Calu3 (cell line): ENCODE measurements at regions not wholly inside any gene's neighbourhood (a gene's known extent, or its start where the extent isn't known, plus 50 kb on each side); places are given as distances from the start of the nearest gene placed in this dataset.
"Not testable (repeated sequence)": the region's sequence is repeated elsewhere in the genome, so short reads cannot be mapped to it uniquely, and the experiment has no call there.

ENCODE experiments used
- BruUV-seq: library from RNA; stranded (reverse); fragments of 400-500 nt; replicated peaks from 2 replicates; lab custom pipeline; 2021; lab: Mats Ljungman, UMichigan
- CTCF ChIA-PET: fragments of 300-600 bp; sonication (Branson Sonifier 250); formaldehyde crosslinking; loops from one replicate; lab custom pipeline; 2022; ENCODE audit warnings: antibody characterized with exemption; lab: Charles Lee
- DNase-seq: peaks from one replicate; pipeline ENCODE4 v3.0.0; 2022
- H3K27ac Mint-ChIP-seq: one replicate; pipeline ENCODE4 v1.8.0; 2022; ENCODE audit warnings: mixed read lengths; ENCODE audit not compliant: unreplicated experiment
- H3K27me3 Mint-ChIP-seq: one replicate; pipeline ENCODE4 v1.8.0; 2022; ENCODE audit warnings: mixed read lengths; ENCODE audit not compliant: unreplicated experiment
- H3K36me3 Mint-ChIP-seq: one replicate; pipeline ENCODE4 v1.8.0; 2022; ENCODE audit warnings: mild to moderate bottlenecking, moderate library complexity, mixed read lengths; ENCODE audit not compliant: insufficient read depth, unreplicated experiment
- H3K4me1 Mint-ChIP-seq: one replicate; pipeline ENCODE4 v1.8.0; 2022; ENCODE audit warnings: mild to moderate bottlenecking, low read depth, mixed read lengths; ENCODE audit not compliant: unreplicated experiment
- H3K4me3 Mint-ChIP-seq: one replicate; pipeline ENCODE4 v1.8.0; 2022; ENCODE audit warnings: mild to moderate bottlenecking, low read depth, moderate library complexity, mixed read lengths; ENCODE audit not compliant: unreplicated experiment
- H3K9me3 Mint-ChIP-seq: one replicate; pipeline ENCODE4 v1.8.0; 2022; ENCODE audit warnings: low read depth, mixed read lengths; ENCODE audit not compliant: unreplicated experiment
- CTCF ChIP-seq: fragments of 200-600 bp; IDR thresholded peaks from one replicate; pipeline ENCODE4 v1.8.0; 2022; ENCODE audit warnings: antibody characterized with exemption; ENCODE audit not compliant: unreplicated experiment
- intact Hi-C: fragments of 100-400 bp; cut with micrococcal nuclease; formaldehyde crosslinking; loops from one replicate; pipeline ENCODE4 v1.10.0; 2022; ENCODE audit not compliant: unreplicated experiment

GRCh38 chr4:127364397-127364796 lies 268.4 kb upstream of the INTU start:
- peaks cover 22% of the 10 kb centered on the region for H3K4me1 Mint-ChIP-seq
- CTCF ChIA-PET, result no interaction called here

GRCh38 chr4:127364911-127365310 lies 267.8 kb upstream of the INTU start:
- BruUV-seq, result no TSS peak
- no peaks in the 10 kb centered on the region for H3K27me3 Mint-ChIP-seq
- DNase-seq, result no peak
- H3K4me1 Mint-ChIP-seq, result peaks cover 27% of the 10 kb centered on the region
- no peak for TF ChIP-seq CTCF
- no peaks in the 10 kb centered on the region for H3K36me3 Mint-ChIP-seq
- CTCF ChIA-PET, result no interaction called here
- intact Hi-C loops, result no loop called here
- H3K27ac Mint-ChIP-seq, result peak overlapping the region; percentile 4
- no peak overlapping the region for H3K4me3 Mint-ChIP-seq
- H3K9me3 Mint-ChIP-seq, result no peaks in the 10 kb centered on the region

More at GRCh38 chr4:127364397-127364796, 268.4 kb upstream of the INTU start:
- no TSS peak for BruUV-seq
- Mint-ChIP-seq H3K27ac (peak overlapping the region; percentile 4), H3K36me3 (no peaks in the 10 kb centered on the region), H3K27me3 (no peaks in the 10 kb centered on the region), H3K9me3 (no peaks in the 10 kb centered on the region), H3K4me3 (no peak overlapping the region)
- intact Hi-C loops, result no loop called here
- TF ChIP-seq CTCF, result no peak
- peak; percentile 2 for DNase-seq

- no peaks in the 10 kb centered on the region for H3K27me3 Mint-ChIP-seq
- H3K4me1 Mint-ChIP-seq, result peaks cover 18% of the 10 kb centered on the region
- H3K27ac Mint-ChIP-seq, result no peak overlapping the region
- no peak for TF ChIP-seq CTCF
- H3K36me3 Mint-ChIP-seq, result no peaks in the 10 kb centered on the region
- no peak overlapping the region for H3K4me3 Mint-ChIP-seq
- BruUV-seq, result no TSS peak
- H3K9me3 Mint-ChIP-seq, result peaks cover 3% of the 10 kb centered on the region
- peak; percentile 34 for DNase-seq
- intact Hi-C loops, result no loop called here
- CTCF ChIA-PET, result no interaction called here
Measured at GRCh38 chr4:127370604-127371003, 262.2 kb upstream of the INTU start.

GRCh38 chr4:127379499-127379898 lies 253.3 kb upstream of the INTU start:
- no peaks in the 10 kb centered on the region for H3K36me3 Mint-ChIP-seq
- H3K4me3 Mint-ChIP-seq, result no peak overlapping the region
- TF ChIP-seq CTCF, result no peak
- BruUV-seq, result no TSS peak
- H3K27ac Mint-ChIP-seq, result no peak overlapping the region
- H3K9me3 Mint-ChIP-seq, result peaks cover 3% of the 10 kb centered on the region
- CTCF ChIA-PET, result no interaction called here
- DNase-seq, result no peak
- H3K27me3 Mint-ChIP-seq, result no peaks in the 10 kb centered on the region
- intact Hi-C loops, result no loop called here
- H3K4me1 Mint-ChIP-seq, result no peaks in the 10 kb centered on the region

GRCh38 chr4:127379948-127380347 lies 252.8 kb upstream of the INTU start:
- intact Hi-C loops, H3K27ac Mint-ChIP-seq, CTCF ChIA-PET, H3K4me1 Mint-ChIP-seq, H3K36me3 Mint-ChIP-seq, H3K9me3 Mint-ChIP-seq, DNase-seq, H3K27me3 Mint-ChIP-seq, BruUV-seq, H3K4me3 Mint-ChIP-seq: not testable (repeated sequence)
